ENCODE measurements at regions not wholly inside any gene's neighbourhood (a gene's known extent, or its start where the extent isn't known, plus 50 kb on each side); places are given as distances from the start of the nearest gene placed in this dataset.

DNA sequence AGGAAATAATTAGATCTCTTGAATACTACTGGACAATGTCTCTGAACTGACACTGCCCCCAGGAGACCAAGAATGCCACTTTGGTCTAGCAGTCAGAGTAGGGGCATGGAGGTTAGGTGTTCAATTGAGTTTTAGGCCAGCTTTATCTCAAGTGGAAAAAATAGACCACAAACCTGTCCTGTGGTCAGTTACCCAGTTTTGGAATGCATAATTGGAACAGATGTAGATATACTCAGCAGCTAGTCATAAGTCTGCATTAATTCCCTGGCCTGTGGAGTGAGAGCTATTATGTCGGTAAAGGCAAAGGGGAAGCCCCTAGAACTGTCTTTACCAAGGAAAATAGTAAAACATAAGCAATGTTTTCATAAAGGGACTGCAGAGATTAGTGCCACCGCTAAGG lies 587.7 kb downstream of the GLUD2 start:
- TF ChIP-seq, protein P1, sequence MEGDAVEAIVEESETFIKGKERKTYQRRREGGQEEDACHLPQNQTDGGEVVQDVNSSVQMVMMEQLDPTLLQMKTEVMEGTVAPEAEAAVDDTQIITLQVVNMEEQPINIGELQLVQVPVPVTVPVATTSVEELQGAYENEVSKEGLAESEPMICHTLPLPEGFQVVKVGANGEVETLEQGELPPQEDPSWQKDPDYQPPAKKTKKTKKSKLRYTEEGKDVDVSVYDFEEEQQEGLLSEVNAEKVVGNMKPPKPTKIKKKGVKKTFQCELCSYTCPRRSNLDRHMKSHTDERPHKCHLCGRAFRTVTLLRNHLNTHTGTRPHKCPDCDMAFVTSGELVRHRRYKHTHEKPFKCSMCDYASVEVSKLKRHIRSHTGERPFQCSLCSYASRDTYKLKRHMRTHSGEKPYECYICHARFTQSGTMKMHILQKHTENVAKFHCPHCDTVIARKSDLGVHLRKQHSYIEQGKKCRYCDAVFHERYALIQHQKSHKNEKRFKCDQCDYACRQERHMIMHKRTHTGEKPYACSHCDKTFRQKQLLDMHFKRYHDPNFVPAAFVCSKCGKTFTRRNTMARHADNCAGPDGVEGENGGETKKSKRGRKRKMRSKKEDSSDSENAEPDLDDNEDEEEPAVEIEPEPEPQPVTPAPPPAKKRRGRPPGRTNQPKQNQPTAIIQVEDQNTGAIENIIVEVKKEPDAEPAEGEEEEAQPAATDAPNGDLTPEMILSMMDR (conservative IDR thresholded peaks at IDR 0.05 in 1 of 2, IDR thresholded peaks at IDR 0.05 in 1 of 2; ENCODE audit: extremely low read depth in 1 of 2, insufficient read depth in 1 of 2, low read depth in 1 of 2, low read length in 2 of 2), result no peak
- no peak for TF ChIP-seq EZH2 (IDR thresholded peaks at IDR 0.05; ENCODE audit: borderline replicate concordance, low read length)

Measured in mammary epithelial cell (primary cell).